ENCODE measurements at regions not wholly inside any gene's neighbourhood (a gene's known extent, or its start where the extent isn't known, plus 50 kb on each side); places are given as distances from the start of the nearest gene placed in this dataset.

GRCh38 chr1:95734560-95734959, 500.6 kb downstream of the RWDD3 start:
- TF ChIP-seq EZH2phosphoT487 (IDR thresholded peaks at IDR 0.05; ENCODE audit: insufficient read depth, low read depth) (no peak), EZH2 (IDR thresholded peaks at IDR 0.05; ENCODE audit: insufficient read depth, poor library complexity, severe bottlenecking) (no peak)
